Neural progenitor cell (in vitro differentiated cells): ENCODE measurements at regions not wholly inside any gene's neighbourhood (a gene's known extent, or its start where the extent isn't known, plus 50 kb on each side); places are given as distances from the start of the nearest gene placed in this dataset.
"Not testable (repeated sequence)": the region's sequence is repeated elsewhere in the genome, so short reads cannot be mapped to it uniquely, and the experiment has no call there.

ENCODE experiments used
- DNase-seq: peaks from one replicate; pipeline ENCODE4 v3.0.0-alpha.2; 2016; ENCODE audit warnings: low spot score
- H2AFZ ChIP-seq: fragments of 200-600 bp; sonication (generic); replicated peaks from 2 replicates; pipeline ENCODE4 v1.6.1; 2016; ENCODE audit warnings: antibody characterized with exemption
- H3F3A ChIP-seq: fragments of 200-600 bp; sonication (generic); 2 replicates; pipeline ENCODE4 v1.6.1; 2016; ENCODE audit warnings: antibody characterized with exemption, low read depth
- H3K27ac ChIP-seq: fragments of 200-600 bp; sonication (generic); 2 replicates; pipeline ENCODE4 v1.5.1; 2016; ENCODE audit warnings: mild to moderate bottlenecking
- H3K27me3 ChIP-seq: fragments of 200-600 bp; sonication (generic); 2 replicates; pipeline ENCODE4 v1.6.1; 2016; ENCODE audit warnings: mild to moderate bottlenecking, moderate library complexity
- H3K36me3 ChIP-seq: fragments of 200-600 bp; sonication (generic); 2 replicates; pipeline ENCODE4 v1.5.1; 2016
- H3K4me1 ChIP-seq: fragments of 200-600 bp; sonication (generic); 2 replicates; pipeline ENCODE4 v1.6.1; 2016; ENCODE audit warnings: mixed run types
- H3K4me2 ChIP-seq: fragments of 200-600 bp; sonication (generic); 2 replicates; pipeline ENCODE4 v1.6.1; 2016
- H3K4me3 ChIP-seq: fragments of 200-600 bp; sonication (generic); 2 replicates; pipeline ENCODE4 v1.5.1; 2016
- H3K79me2 ChIP-seq: fragments of 200-600 bp; sonication (generic); 2 replicates; pipeline ENCODE4 v1.6.1; 2016; ENCODE audit warnings: low read depth
- H3K9ac ChIP-seq: fragments of 200-600 bp; sonication (generic); 2 replicates; pipeline ENCODE4 v1.6.1; 2016
- H3K9me3 ChIP-seq: fragments of 200-600 bp; sonication (generic); 2 replicates; pipeline ENCODE4 v1.5.1; 2016; ENCODE audit warnings: low read depth
- H4K20me1 ChIP-seq: fragments of 200-600 bp; sonication (generic); 2 replicates; pipeline ENCODE4 v1.6.1; 2016; ENCODE audit warnings: low read depth
- H3K27ac Mint-ChIP-seq: 3 replicates; pipeline ENCODE4 v1.8.0; 2021; ENCODE audit warnings: mixed read lengths
- H3K27me3 Mint-ChIP-seq: 2 replicates; pipeline ENCODE4 v1.8.0; 2022; ENCODE audit warnings: low read depth, mild to moderate bottlenecking, inconsistent platforms, moderate library complexity, mixed read lengths; ENCODE audit not compliant: insufficient read depth
- H3K36me3 Mint-ChIP-seq: 3 replicates; pipeline ENCODE4 v1.8.0; 2021; ENCODE audit warnings: mixed read lengths
- H3K4me1 Mint-ChIP-seq: 3 replicates; pipeline ENCODE4 v1.8.0; 2021; ENCODE audit warnings: mixed read lengths
- H3K4me3 Mint-ChIP-seq: 3 replicates; pipeline ENCODE4 v1.8.0; 2021; ENCODE audit warnings: mild to moderate bottlenecking, moderate library complexity, mixed read lengths
- H3K9me3 Mint-ChIP-seq: 3 replicates; pipeline ENCODE4 v1.8.0; 2020; ENCODE audit warnings: mixed read lengths
- CTCF ChIP-seq: fragments of 200-600 bp; sonication (generic); IDR thresholded peaks from 2 replicates; pipeline ENCODE4 v1.5.1; 2017; ENCODE audit warnings: antibody characterized with exemption, mild to moderate bottlenecking
- EZH2 ChIP-seq: fragments of 200-600 bp; sonication (generic); IDR thresholded peaks from 2 replicates; pipeline ENCODE4 v1.6.1; 2017; ENCODE audit warnings: antibody characterized with exemption, mild to moderate bottlenecking, moderate library complexity
- EZH2phosphoT487 ChIP-seq: fragments of 200-600 bp; sonication (generic); IDR thresholded peaks from 2 replicates; pipeline ENCODE4 v1.6.1; 2017; ENCODE audit warnings: antibody characterized with exemption

- Histone ChIP-seq H3K79me2 (no peaks in the 10 kb centered on the region), H3K4me1 (peaks cover 10% of the 10 kb centered on the region), H3K9ac (no peak overlapping the region), H3K27ac (no peak overlapping the region), H3K4me2 (no peak overlapping the region), H3K4me3 (no peak overlapping the region), H3F3A (no peaks in the 10 kb centered on the region), H3K9me3 (no peaks in the 10 kb centered on the region), H3K27me3 (no peaks in the 10 kb centered on the region), H3K36me3 (no peaks in the 10 kb centered on the region), H2AFZ (no peak overlapping the region), H4K20me1 (no peaks in the 10 kb centered on the region)
- no peak for DNase-seq
- H3K4me1 Mint-ChIP-seq = peaks cover 18% of the 10 kb centered on the region
- no peak for TF ChIP-seq EZH2
- no peak for TF ChIP-seq CTCF
- no peak for TF ChIP-seq EZH2phosphoT487
- H3K4me3 Mint-ChIP-seq = no peak overlapping the region
- H3K27me3 Mint-ChIP-seq = peaks cover 6% of the 10 kb centered on the region
- H3K36me3 Mint-ChIP-seq = no peaks in the 10 kb centered on the region
- peaks cover 5% of the 10 kb centered on the region for H3K9me3 Mint-ChIP-seq
- no peak overlapping the region for H3K27ac Mint-ChIP-seq
Observed at GRCh38 chr12:105524961-105525360, 194.5 kb downstream of the C12orf75 start.

- Mint-ChIP-seq H3K9me3 (peaks cover 40% of the 10 kb centered on the region), H3K27ac (no peak overlapping the region), H3K4me3 (no peak overlapping the region)
Observed at GRCh38 chr12:105534068-105534467, 203.6 kb downstream of the C12orf75 start.

GRCh38 chr12:105535033-105535432 lies 204.5 kb downstream of the C12orf75 start:
- not testable (repeated sequence) for H3K4me2 ChIP-seq, H3F3A ChIP-seq, H3K4me3 ChIP-seq, H3K9me3 ChIP-seq, H3K4me1 Mint-ChIP-seq, DNase-seq, H3K79me2 ChIP-seq, H3K27me3 ChIP-seq, H3K27ac ChIP-seq, H3K27ac Mint-ChIP-seq, H3K4me1 ChIP-seq, H3K4me3 Mint-ChIP-seq, H3K27me3 Mint-ChIP-seq, H3K36me3 Mint-ChIP-seq, H2AFZ ChIP-seq, H4K20me1 ChIP-seq, H3K36me3 ChIP-seq, H3K9ac ChIP-seq
- peaks cover 40% of the 10 kb centered on the region for H3K9me3 Mint-ChIP-seq

More at GRCh38 chr12:105534068-105534467, 203.6 kb downstream of the C12orf75 start:
- Histone ChIP-seq H3K4me3 (no peak overlapping the region), H3F3A (no peaks in the 10 kb centered on the region), H3K9ac (no peak overlapping the region), H3K4me2 (no peak overlapping the region), H3K27ac (no peak overlapping the region), H3K9me3 (peaks cover 7% of the 10 kb centered on the region), H3K79me2 (no peaks in the 10 kb centered on the region), H3K4me1 (no peaks in the 10 kb centered on the region), H3K36me3 (no peaks in the 10 kb centered on the region), H2AFZ (no peak overlapping the region), H3K27me3 (no peaks in the 10 kb centered on the region), H4K20me1 (no peaks in the 10 kb centered on the region)
- H3K4me1 Mint-ChIP-seq = no peaks in the 10 kb centered on the region
- no peak for DNase-seq
- TF ChIP-seq CTCF (no peak), EZH2 (no peak), EZH2phosphoT487 (no peak)
- H3K27me3 Mint-ChIP-seq = peaks cover 5% of the 10 kb centered on the region
- H3K36me3 Mint-ChIP-seq = peaks cover 5% of the 10 kb centered on the region

- TF ChIP-seq EZH2 (no peak), EZH2phosphoT487 (no peak), CTCF (no peak)
- no peak overlapping the region for H3K4me2 ChIP-seq
- H3K4me1 Mint-ChIP-seq = no peaks in the 10 kb centered on the region
- no peak overlapping the region for H3K4me3 ChIP-seq
- no peak overlapping the region for H3K27ac Mint-ChIP-seq
- DNase-seq = no peak
- H3K9me3 ChIP-seq = peaks cover 7% of the 10 kb centered on the region
- H3K36me3 Mint-ChIP-seq = no peaks in the 10 kb centered on the region
- H3K27me3 ChIP-seq = no peaks in the 10 kb centered on the region
- H3K79me2 ChIP-seq = no peaks in the 10 kb centered on the region
- peaks cover 5% of the 10 kb centered on the region for H3K27me3 Mint-ChIP-seq
- H3K27ac ChIP-seq = no peak overlapping the region
- H3K4me1 ChIP-seq = no peaks in the 10 kb centered on the region
- no peak overlapping the region for H3K9ac ChIP-seq
- H3K9me3 Mint-ChIP-seq = peaks cover 33% of the 10 kb centered on the region
- H3F3A ChIP-seq = no peaks in the 10 kb centered on the region
- no peaks in the 10 kb centered on the region for H4K20me1 ChIP-seq
- no peak overlapping the region for H2AFZ ChIP-seq
- H3K4me3 Mint-ChIP-seq = no peak overlapping the region
- no peaks in the 10 kb centered on the region for H3K36me3 ChIP-seq
Observed at GRCh38 chr12:105538880-105539279, 208.4 kb downstream of the C12orf75 start.
